GM03348 (cell line): ENCODE measurements at regions not wholly inside any gene's neighbourhood (a gene's known extent, or its start where the extent isn't known, plus 50 kb on each side); places are given as distances from the start of the nearest gene placed in this dataset.

Experiments used
- DNase-seq: peaks from one replicate; pipeline ENCODE4 v3.0.0; 2012; ENCODE audit warnings: low spot score

- DNase-seq, result no peak
Measured at GRCh38 chr19:30309905-30310601, 62.1 kb upstream of the ZNF536 start.

GRCh38 chr19:30310602-30311263, 61.5 kb upstream of the ZNF536 start:
- no peak for DNase-seq

GRCh38 chr19:30311911-30312310, 60.3 kb upstream of the ZNF536 start:
- DNase-seq, result no peak

GRCh38 chr19:30312582-30313352, 59.4 kb upstream of the ZNF536 start:
- no peak for DNase-seq

- DNase-seq, result no peak
Measured at GRCh38 chr19:30313353-30313750, 58.8 kb upstream of the ZNF536 start.

- no peak for DNase-seq
Measured at GRCh38 chr19:30314056-30314804, 58.0 kb upstream of the ZNF536 start.

- DNase-seq, result no peak
Measured at GRCh38 chr19:30314805-30315155, 57.4 kb upstream of the ZNF536 start.

GRCh38 chr19:30315159-30315558, 57.0 kb upstream of the ZNF536 start:
- no peak for DNase-seq

- DNase-seq, result no peak
Measured at GRCh38 chr19:30316000-30316491, 56.1 kb upstream of the ZNF536 start.

- DNase-seq, result no peak
Measured at GRCh38 chr19:30316560-30317106, 55.6 kb upstream of the ZNF536 start.

- DNase-seq, result no peak
Measured at GRCh38 chr19:30317403-30317802, 54.8 kb upstream of the ZNF536 start.

GRCh38 chr19:30318261-30318660, 53.9 kb upstream of the ZNF536 start:
- DNase-seq, result no peak

- DNase-seq, result no peak
Measured at GRCh38 chr19:30318936-30319335, 53.2 kb upstream of the ZNF536 start.

GRCh38 chr19:30319411-30319810, 52.8 kb upstream of the ZNF536 start:
- DNase-seq, result no peak

- DNase-seq, result no peak
Measured at GRCh38 chr19:30319876-30320275, 52.3 kb upstream of the ZNF536 start.

- no peak for DNase-seq
Measured at GRCh38 chr19:30320466-30320865, 51.7 kb upstream of the ZNF536 start.

- no peak for DNase-seq
Measured at GRCh38 chr19:30320916-30321315, 51.3 kb upstream of the ZNF536 start.
